ENCODE measurements at regions not wholly inside any gene's neighbourhood (a gene's known extent, or its start where the extent isn't known, plus 50 kb on each side); places are given as distances from the start of the nearest gene placed in this dataset.

GRCh38 chr13:79084802-79085424, 321.1 kb downstream of the RBM26 start:
- DNase-seq (ENCODE audit: low read depth) = no peak

- no peak for DNase-seq (ENCODE audit: low read depth)
These were observed 324.1 kb downstream of the RBM26 start for GRCh38 chr13:79081942-79082341.

GRCh38 chr13:79079351-79079839, 326.7 kb downstream of the RBM26 start:
- no peak for DNase-seq (ENCODE audit: low read depth)

GRCh38 chr13:79075703-79076102, 330.4 kb downstream of the RBM26 start:
- DNase-seq (ENCODE audit: low read depth) = no peak

- DNase-seq (ENCODE audit: low read depth) = no peak
These were observed 335.6 kb downstream of the RBM26 start for GRCh38 chr13:79070343-79070974.

- no peak for DNase-seq (ENCODE audit: low read depth)
These were observed 343.8 kb downstream of the RBM26 start for GRCh38 chr13:79062291-79062690.

GRCh38 chr13:79060216-79060615, 345.8 kb downstream of the RBM26 start:
- no peak for DNase-seq (ENCODE audit: low read depth)

GRCh38 chr13:79056706-79057105, 349.3 kb downstream of the RBM26 start:
- no peak for DNase-seq (ENCODE audit: low read depth)

GRCh38 chr13:79051472-79051871, 354.6 kb downstream of the RBM26 start:
- no peak for DNase-seq (ENCODE audit: low read depth)

- no peak for DNase-seq (ENCODE audit: low read depth)
These were observed 361.6 kb downstream of the RBM26 start for GRCh38 chr13:79044415-79044814.

GRCh38 chr13:79043208-79043607, 362.8 kb downstream of the RBM26 start:
- DNase-seq (ENCODE audit: low read depth) = no peak

- DNase-seq (ENCODE audit: low read depth) = no peak
These were observed 368.9 kb downstream of the RBM26 start for GRCh38 chr13:79037197-79037596.

- no peak for DNase-seq (ENCODE audit: low read depth)
These were observed 371.7 kb downstream of the RBM26 start for GRCh38 chr13:79034341-79034740.

- DNase-seq (ENCODE audit: low read depth) = no peak
These were observed 371.6 kb upstream of the OBI1 start for GRCh38 chr13:79030513-79030912.

- DNase-seq (ENCODE audit: low read depth) = no peak
These were observed 359.2 kb upstream of the OBI1 start for GRCh38 chr13:79018166-79018565.

- no peak for DNase-seq (ENCODE audit: low read depth)
These were observed 352.2 kb upstream of the OBI1 start for GRCh38 chr13:79011179-79011578.

- no peak for DNase-seq (ENCODE audit: low read depth)
These were observed 345.3 kb upstream of the OBI1 start for GRCh38 chr13:79003989-79004898.

GRCh38 chr13:78999494-78999893, 340.5 kb upstream of the OBI1 start:
- DNase-seq (ENCODE audit: low read depth) = no peak

- DNase-seq (ENCODE audit: low read depth) = no peak
These were observed 339.8 kb upstream of the OBI1 start for GRCh38 chr13:78998630-78999315.

GRCh38 chr13:78997902-78998629, 339.1 kb upstream of the OBI1 start:
- DNase-seq (ENCODE audit: low read depth) = no peak

- no peak for DNase-seq (ENCODE audit: low read depth)
These were observed 334.8 kb upstream of the OBI1 start for GRCh38 chr13:78993792-78994191.

- DNase-seq (ENCODE audit: low read depth) = no peak
These were observed 323.0 kb upstream of the OBI1 start for GRCh38 chr13:78981913-78982312.
